A673 (cell line): ENCODE measurements at regions not wholly inside any gene's neighbourhood (a gene's known extent, or its start where the extent isn't known, plus 50 kb on each side); places are given as distances from the start of the nearest gene placed in this dataset.

Experiments
- BruUV-seq: library from RNA; stranded (reverse); fragments of 400-500 nt; replicated peaks from 2 replicates; lab custom pipeline; 2021; lab: Mats Ljungman, UMichigan
- CTCF ChIA-PET: fragments of 300-600 bp; sonication (Branson Sonifier 250); formaldehyde crosslinking; loops from one replicate; lab custom pipeline; 2022; ENCODE audit warnings: antibody characterized with exemption; lab: Charles Lee
- POLR2A ChIA-PET: fragments of 300-600 bp; sonication (Branson Sonifier 250); formaldehyde crosslinking; loops from one replicate; lab custom pipeline; 2022; ENCODE audit warnings: antibody characterized with exemption; ENCODE audit not compliant: low non-redundant PET; lab: Charles Lee
- DNase-seq: peaks from one replicate; pipeline ENCODE4 v3.0.0-alpha.2; 2015; ENCODE audit warnings: low spot score
- H3K27ac ChIP-seq: fragments of 200-600 bp; sonication (generic); 2 replicates; pipeline ENCODE4 v1.5.1; 2016; ENCODE audit warnings: mixed run types, low read depth, mild to moderate bottlenecking, mixed read lengths, antibody characterized with exemption, low read length; ENCODE audit not compliant: poor library complexity, severe bottlenecking
- H3K27me3 ChIP-seq: fragments of 200-600 bp; sonication (generic); replicated peaks from 2 replicates; pipeline ENCODE4 v1.6.1; 2017; ENCODE audit warnings: mixed run types, low read depth, mild to moderate bottlenecking, mixed read lengths, antibody characterized with exemption, low read length; ENCODE audit not compliant: insufficient read depth, poor library complexity
- H3K36me3 ChIP-seq: fragments of 200-600 bp; sonication (generic); 2 replicates; pipeline ENCODE4 v1.6.1; 2016; ENCODE audit warnings: mixed run types, mild to moderate bottlenecking, mixed read lengths, antibody characterized with exemption, low read length; ENCODE audit not compliant: insufficient read depth, poor library complexity, severe bottlenecking
- H3K4me1 ChIP-seq: fragments of 200-600 bp; sonication (generic); 2 replicates; pipeline ENCODE4 v1.6.1; 2017; ENCODE audit warnings: mixed run types, mild to moderate bottlenecking, mixed read lengths, antibody characterized with exemption, low read length; ENCODE audit not compliant: insufficient read depth, poor library complexity, severe bottlenecking
- H3K4me3 ChIP-seq: fragments of 200-600 bp; sonication (generic); 2 replicates; pipeline ENCODE4 v1.5.1; 2016; ENCODE audit warnings: low read depth, mixed run types, mild to moderate bottlenecking, mixed read lengths, low read length; ENCODE audit not compliant: poor library complexity, severe bottlenecking
- H3K9me3 ChIP-seq: fragments of 200-600 bp; sonication (generic); 2 replicates; pipeline ENCODE4 v1.6.1; 2016; ENCODE audit warnings: mixed run types, low read depth, mild to moderate bottlenecking, mixed read lengths, antibody characterized with exemption, low read length; ENCODE audit not compliant: poor library complexity, severe bottlenecking
- CTCF ChIP-seq: fragments of 300-800, 200-600 bp; sonication (generic); conservative IDR thresholded peaks from 2 replicates; pipeline ENCODE4 v1.5.1; 2017; ENCODE audit warnings: low read depth, mild to moderate bottlenecking, antibody characterized with exemption, low read length, moderate library complexity, mixed read lengths
- EZH2 ChIP-seq: fragments of 200-600 bp; sonication (generic); IDR thresholded peaks from 2 replicates; pipeline ENCODE4 v1.6.1; 2017; ENCODE audit warnings: borderline replicate concordance, low read depth, mild to moderate bottlenecking, mixed read lengths, antibody characterized with exemption, low read length; ENCODE audit not compliant: poor library complexity, severe bottlenecking
- intact Hi-C: fragments of 100-400 bp; cut with micrococcal nuclease; formaldehyde crosslinking; loops from one replicate; pipeline ENCODE4 v1.10.0; 2022; ENCODE audit not compliant: unreplicated experiment

DNA sequence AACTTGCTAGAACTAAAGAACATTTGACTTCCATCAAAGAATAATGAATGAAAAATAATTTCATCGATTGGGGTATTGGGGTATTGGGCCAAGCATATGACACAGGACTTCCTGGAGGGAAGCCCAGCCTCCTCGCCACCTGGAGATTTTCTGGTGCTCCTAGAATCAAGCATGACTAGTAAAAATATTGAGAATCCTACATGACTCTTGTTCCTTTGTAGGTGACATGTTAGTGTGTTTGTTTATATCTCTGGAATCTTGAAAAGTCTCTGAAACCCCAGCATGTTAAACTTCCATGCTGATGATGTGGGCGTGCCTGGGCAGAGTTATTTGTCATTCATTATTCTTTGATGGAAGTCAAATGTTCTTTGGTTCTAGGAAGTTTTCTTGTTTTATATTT is 90.1 kb upstream of the EPHB3 start:
- no peaks in the 10 kb centered on the region for H3K9me3 ChIP-seq
- H3K27me3 ChIP-seq: peaks cover 52% of the 10 kb centered on the region
- CTCF ChIA-PET: no interaction called here
- POLR2A ChIA-PET: no interaction called here
- H3K27ac ChIP-seq: no peak overlapping the region
- intact Hi-C loops: no loop called here
- no peak overlapping the region for H3K4me3 ChIP-seq
- no TSS peak for BruUV-seq
- DNase-seq: no peak
- H3K36me3 ChIP-seq: no peaks in the 10 kb centered on the region
- no peak for TF ChIP-seq CTCF
- no peaks in the 10 kb centered on the region for H3K4me1 ChIP-seq

GRCh38 chr3:184472723-184473428 is 88.7 kb upstream of the EPHB3 start:
- intact Hi-C loops: no loop called here
- CTCF ChIA-PET: no interaction called here
- no peaks in the 10 kb centered on the region for H3K9me3 ChIP-seq
- no peak overlapping the region for H3K4me3 ChIP-seq
- POLR2A ChIA-PET: no interaction called here
- no peak for DNase-seq
- H3K4me1 ChIP-seq: no peaks in the 10 kb centered on the region
- no peak overlapping the region for H3K27ac ChIP-seq
- H3K36me3 ChIP-seq: no peaks in the 10 kb centered on the region
- BruUV-seq: no TSS peak
- TF ChIP-seq EZH2 (no peak), CTCF (no peak)
- H3K27me3 ChIP-seq: peaks cover 65% of the 10 kb centered on the region

DNA sequence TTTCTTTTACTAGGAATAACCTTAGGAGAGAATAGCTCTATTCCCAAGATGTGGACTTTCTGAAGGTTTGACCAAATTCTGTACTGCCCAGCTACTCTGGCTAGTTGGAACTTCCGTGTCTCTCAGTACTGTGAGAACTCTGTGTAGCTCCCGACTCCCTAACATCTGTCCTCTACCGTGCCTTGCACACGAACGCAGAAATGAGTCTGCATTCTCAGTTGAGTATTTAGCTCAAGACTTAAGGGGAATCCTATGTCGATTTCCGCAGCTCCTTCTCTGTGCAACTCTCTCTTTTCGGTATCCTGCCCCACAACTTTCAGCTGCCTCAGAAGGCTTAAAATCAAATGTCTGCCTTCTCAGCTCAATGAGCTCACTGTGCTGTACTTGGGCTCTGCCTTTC is 86.7 kb upstream of the EPHB3 start:
- Histone ChIP-seq H3K9me3 (no peaks in the 10 kb centered on the region), H3K4me1 (no peaks in the 10 kb centered on the region), H3K27ac (no peak overlapping the region), H3K4me3 (no peak overlapping the region), H3K36me3 (no peaks in the 10 kb centered on the region), H3K27me3 (peaks cover 65% of the 10 kb centered on the region)
- CTCF ChIA-PET: no interaction called here
- DNase-seq: no peak
- TF ChIP-seq CTCF (no peak), EZH2 (no peak)
- POLR2A ChIA-PET: no interaction called here
- intact Hi-C loops: no loop called here
- no TSS peak for BruUV-seq
